SK-N-SH (cell line): ENCODE measurements at regions not wholly inside any gene's neighbourhood (a gene's known extent, or its start where the extent isn't known, plus 50 kb on each side); places are given as distances from the start of the nearest gene placed in this dataset.

Source experiments
- CTCF ChIA-PET: fragments of 300-600, 350-600 bp; formaldehyde crosslinking; extraction: SDS; loops from one replicate; lab custom pipeline; 2021; lab: Yijun Ruan, JAX
- POLR2A ChIA-PET: fragments of 350-600 bp; sonication (Branson Sonifier 250); formaldehyde crosslinking; extraction: SDS; loops from one replicate; lab custom pipeline; 2020; ENCODE audit warnings: antibody characterized with exemption, inconsistent platforms; lab: Yijun Ruan, JAX
- DNase-seq: peaks from one replicate; pipeline ENCODE4 v3.0.0; 2012
- H2AFZ ChIP-seq: fragments of 200-600 bp; sonication (generic); 2 replicates; pipeline ENCODE4 v1.8.1; 2016; ENCODE audit warnings: antibody characterized with exemption, mild to moderate bottlenecking, low read depth
- H3F3A ChIP-seq: fragments of 200-600 bp; sonication (generic); replicated peaks from 2 replicates; pipeline ENCODE3; 2016; ENCODE audit warnings: antibody characterized with exemption, mild to moderate bottlenecking; ENCODE audit not compliant: insufficient read depth
- H3K27ac ChIP-seq, 2 experiments: fragments of 200-500 bp in 1 of 2; fragments of 200-600 bp in 1 of 2; sonication (Bioruptor generic) in 1 of 2; sonication (generic), shearing (Covaris generic) in 1 of 2; 2 replicates each; pipeline versions ENCODE4 v1.5.1 to v1.6.1; 2014 to 2016; ENCODE audit warnings: low read depth in 2 of 2, inconsistent platforms in 1 of 2, low read length in 1 of 2, mild to moderate bottlenecking in 1 of 2, mixed read lengths in 1 of 2
- H3K27me3 ChIP-seq: fragments of 200-600 bp; sonication (generic), shearing (Covaris generic); 2 replicates; pipeline ENCODE4 v1.6.1; 2016; ENCODE audit warnings: mixed run types; ENCODE audit not compliant: insufficient read depth
- H3K36me3 ChIP-seq, 2 experiments: fragments of 200-500 bp in 1 of 2; fragments of 200-600 bp in 1 of 2; sonication (Bioruptor generic) in 1 of 2; sonication (generic) in 1 of 2; replicated peaks in 1 of 2; 2 replicates each; pipeline versions ENCODE3 to v1.5.1; 2014 to 2016; ENCODE audit warnings: low read length in 1 of 2, mild to moderate bottlenecking in 1 of 2; ENCODE audit not compliant: insufficient read depth in 2 of 2, control insufficient read depth in 1 of 2
- H3K4me1 ChIP-seq, 2 experiments: fragments of 200-500 bp in 1 of 2; fragments of 200-600 bp in 1 of 2; sonication (Bioruptor generic) in 1 of 2; sonication (generic), shearing (Covaris generic) in 1 of 2; 2 replicates each; pipeline versions ENCODE4 v1.5.1 to v1.6.1; 2014 to 2016; ENCODE audit warnings: low read depth in 1 of 2, low read length in 1 of 2, mixed run types in 1 of 2; ENCODE audit not compliant: insufficient read depth in 2 of 2, control insufficient read depth in 1 of 2
- H3K4me2 ChIP-seq: fragments of 200-600 bp; sonication (generic), shearing (Covaris generic); 2 replicates; pipeline ENCODE4 v1.6.1; 2017; ENCODE audit warnings: mixed run types
- H3K4me3 ChIP-seq, 2 experiments: fragments of 200-500 bp in 1 of 2; fragments of 200-600 bp in 1 of 2; sonication (Bioruptor generic) in 1 of 2; sonication (generic), shearing (Covaris generic) in 1 of 2; 2 replicates each; pipeline versions ENCODE4 v1.5.1 to v1.8.1; 2014 to 2016; ENCODE audit warnings: low read depth in 2 of 2, inconsistent platforms in 1 of 2, low read length in 1 of 2, mild to moderate bottlenecking in 1 of 2, mixed read lengths in 1 of 2, moderate library complexity in 1 of 2
- H3K79me2 ChIP-seq: fragments of 200-600 bp; sonication (generic); 2 replicates; pipeline ENCODE4 v1.8.1; 2017; ENCODE audit warnings: mild to moderate bottlenecking; ENCODE audit not compliant: insufficient read depth
- H3K9ac ChIP-seq: fragments of 200-600 bp; sonication (generic); 2 replicates; pipeline ENCODE4 v1.6.1; 2017; ENCODE audit warnings: mixed run types
- H3K9me2 ChIP-seq: fragments of 200-600 bp; sonication (generic); 2 replicates; pipeline ENCODE4 v1.6.1; 2017; ENCODE audit warnings: mixed run types
- H3K9me3 ChIP-seq: fragments of 200-600 bp; sonication (generic); 2 replicates; pipeline ENCODE4 v1.6.1; 2017; ENCODE audit warnings: mixed run types, mild to moderate bottlenecking, moderate library complexity
- H4K20me1 ChIP-seq: fragments of 200-600 bp; sonication (generic); 2 replicates; pipeline ENCODE4 v1.6.1; 2017; ENCODE audit warnings: mild to moderate bottlenecking, mixed run types; ENCODE audit not compliant: insufficient read depth
- CHD2 ChIP-seq: fragments of 150-350 bp; IDR thresholded peaks from 2 replicates; pipeline ENCODE4 v1.6.1; 2018; ENCODE audit warnings: low read length; ENCODE audit not compliant: partially characterized antibody
- EP300 ChIP-seq, 2 experiments: IDR thresholded peaks; 2 replicates each; pipeline versions ENCODE4 v1.4.0 to v1.6.1; 2012; ENCODE audit warnings: borderline replicate concordance in 1 of 2, low read depth in 1 of 2, low read length in 1 of 2
- EZH2phosphoT487 ChIP-seq: fragments of 200-600 bp; sonication (generic); IDR thresholded peaks from 2 replicates; pipeline ENCODE4 v1.6.1; 2017; ENCODE audit warnings: low read depth, mixed run types, mild to moderate bottlenecking, antibody characterized with exemption, moderate library complexity, borderline replicate concordance
- FOSL2 ChIP-seq: IDR thresholded peaks from 2 replicates; pipeline ENCODE4 v1.4.0; 2012; ENCODE audit warnings: low read depth, mild to moderate bottlenecking, moderate library complexity, borderline replicate concordance
- FOXJ3 ChIP-seq: sonication (generic); formaldehyde crosslinking; IDR thresholded peaks from 2 replicates; pipeline ENCODE4 v1.5.1; 2020; ENCODE audit warnings: mild to moderate bottlenecking, missing genetic modification reagents
- FOXM1 ChIP-seq: IDR thresholded peaks from 2 replicates; pipeline ENCODE4 v1.4.0; 2012; ENCODE audit warnings: low read depth, mild to moderate bottlenecking
- JUND ChIP-seq: IDR thresholded peaks from 2 replicates; pipeline ENCODE4 v1.4.0; 2012
- MEF2A ChIP-seq: IDR thresholded peaks from 2 replicates; pipeline ENCODE4 v1.4.0; 2012; ENCODE audit warnings: low read depth, borderline replicate concordance
- MXI1 ChIP-seq: IDR thresholded peaks from 2 replicates; pipeline ENCODE4 v1.6.1; 2012; ENCODE audit warnings: mild to moderate bottlenecking, low read depth, low read length, improper control_type of control experiment
- NFIC ChIP-seq: IDR thresholded peaks from 2 replicates; pipeline ENCODE4 v1.4.0; 2012; ENCODE audit warnings: borderline replicate concordance
- POLR2AphosphoS5 ChIP-seq: IDR thresholded peaks from 2 replicates; pipeline ENCODE4 v1.6.1; 2012; ENCODE audit warnings: low read depth, low read length
- RCOR1 ChIP-seq: fragments of 150-350 bp; IDR thresholded peaks from 2 replicates; pipeline ENCODE4 v1.6.1; 2017; ENCODE audit warnings: antibody characterized with exemption, low read length
- RFX5 ChIP-seq: IDR thresholded peaks from 2 replicates; pipeline ENCODE4 v1.6.1; 2012; ENCODE audit warnings: mild to moderate bottlenecking, improper control_type of control experiment, low read length
- RXRA ChIP-seq: IDR thresholded peaks from 2 replicates; pipeline ENCODE4 v1.4.0; 2012; ENCODE audit warnings: low read depth, mild to moderate bottlenecking, borderline replicate concordance
- TAF1 ChIP-seq: IDR thresholded peaks from 2 replicates; pipeline ENCODE4 v1.6.1; 2012; ENCODE audit warnings: low read depth, mild to moderate bottlenecking, low read length, moderate library complexity, borderline replicate concordance
- TEAD4 ChIP-seq: IDR thresholded peaks from 2 replicates; pipeline ENCODE4 v1.4.0; 2012; ENCODE audit warnings: mild to moderate bottlenecking, borderline replicate concordance; ENCODE audit not compliant: insufficient read depth
- USF1 ChIP-seq: IDR thresholded peaks from 2 replicates; pipeline ENCODE4 v1.4.0; 2012; ENCODE audit warnings: low read depth, borderline replicate concordance
- USF2 ChIP-seq: fragments of 150-350 bp; IDR thresholded peaks from 2 replicates; pipeline ENCODE4 v1.6.1; 2017; ENCODE audit warnings: antibody characterized with exemption, low read length, low read depth, borderline replicate concordance
- YY1 ChIP-seq: IDR thresholded peaks from 2 replicates; pipeline ENCODE4 v1.4.0; 2012; ENCODE audit warnings: low read depth, mild to moderate bottlenecking
- whole genome bisulfite sequencing: methylation state at CpG from one replicate; pipeline ENCODE4 v1.1.6; 2017; ENCODE audit warnings: low lambda C conversion rate; 5-methylcytosine and 5-hydroxymethylcytosine counted together
- TF ChIP-seq, protein P1 (sequence below): IDR thresholded peaks from 2 replicates; pipeline ENCODE4 v1.6.1; 2012; ENCODE audit warnings: mild to moderate bottlenecking, low read depth, low read length, moderate library complexity

DNA sequence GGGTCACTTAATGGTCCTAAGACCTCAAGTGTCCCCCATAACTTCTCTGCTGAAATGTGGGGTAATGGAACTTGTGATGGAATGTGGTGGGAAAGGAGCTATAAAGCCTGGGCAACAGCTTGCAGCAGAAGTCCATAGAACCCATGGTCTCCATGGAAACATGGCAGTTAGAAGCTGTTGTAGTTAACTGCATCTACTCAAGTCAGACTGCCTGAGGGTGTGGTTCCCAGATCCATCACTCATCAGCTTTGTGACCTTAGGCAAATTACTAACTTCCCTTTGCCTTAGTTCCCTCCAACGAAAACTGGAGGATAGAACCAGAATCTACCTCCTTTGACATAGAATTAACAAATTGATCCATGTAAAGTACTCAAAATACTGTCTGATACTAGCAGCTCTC is 113.0 kb downstream of the SPATA18 start:
- no peaks in the 10 kb centered on the region for H3K4me1 ChIP-seq
- TF ChIP-seq, protein P1, sequence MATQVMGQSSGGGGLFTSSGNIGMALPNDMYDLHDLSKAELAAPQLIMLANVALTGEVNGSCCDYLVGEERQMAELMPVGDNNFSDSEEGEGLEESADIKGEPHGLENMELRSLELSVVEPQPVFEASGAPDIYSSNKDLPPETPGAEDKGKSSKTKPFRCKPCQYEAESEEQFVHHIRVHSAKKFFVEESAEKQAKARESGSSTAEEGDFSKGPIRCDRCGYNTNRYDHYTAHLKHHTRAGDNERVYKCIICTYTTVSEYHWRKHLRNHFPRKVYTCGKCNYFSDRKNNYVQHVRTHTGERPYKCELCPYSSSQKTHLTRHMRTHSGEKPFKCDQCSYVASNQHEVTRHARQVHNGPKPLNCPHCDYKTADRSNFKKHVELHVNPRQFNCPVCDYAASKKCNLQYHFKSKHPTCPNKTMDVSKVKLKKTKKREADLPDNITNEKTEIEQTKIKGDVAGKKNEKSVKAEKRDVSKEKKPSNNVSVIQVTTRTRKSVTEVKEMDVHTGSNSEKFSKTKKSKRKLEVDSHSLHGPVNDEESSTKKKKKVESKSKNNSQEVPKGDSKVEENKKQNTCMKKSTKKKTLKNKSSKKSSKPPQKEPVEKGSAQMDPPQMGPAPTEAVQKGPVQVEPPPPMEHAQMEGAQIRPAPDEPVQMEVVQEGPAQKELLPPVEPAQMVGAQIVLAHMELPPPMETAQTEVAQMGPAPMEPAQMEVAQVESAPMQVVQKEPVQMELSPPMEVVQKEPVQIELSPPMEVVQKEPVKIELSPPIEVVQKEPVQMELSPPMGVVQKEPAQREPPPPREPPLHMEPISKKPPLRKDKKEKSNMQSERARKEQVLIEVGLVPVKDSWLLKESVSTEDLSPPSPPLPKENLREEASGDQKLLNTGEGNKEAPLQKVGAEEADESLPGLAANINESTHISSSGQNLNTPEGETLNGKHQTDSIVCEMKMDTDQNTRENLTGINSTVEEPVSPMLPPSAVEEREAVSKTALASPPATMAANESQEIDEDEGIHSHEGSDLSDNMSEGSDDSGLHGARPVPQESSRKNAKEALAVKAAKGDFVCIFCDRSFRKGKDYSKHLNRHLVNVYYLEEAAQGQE: no peak
- TF ChIP-seq FOXJ3: no peak
- no peak for TF ChIP-seq MXI1
- TF ChIP-seq RFX5: no peak
- TF ChIP-seq YY1: no peak
- TF ChIP-seq RCOR1: no peak
- no peak for TF ChIP-seq EZH2phosphoT487
- TF ChIP-seq RXRA: no peak
- no peak for TF ChIP-seq CHD2
- TF ChIP-seq MEF2A: no peak
- TF ChIP-seq TEAD4: no peak
- TF ChIP-seq POLR2AphosphoS5: no peak
- TF ChIP-seq FOXM1: no peak
- TF ChIP-seq USF2: no peak
- no peak for TF ChIP-seq NFIC
- TF ChIP-seq USF1: no peak
- no peak for TF ChIP-seq FOSL2
- no peak for TF ChIP-seq TAF1
- no peak for TF ChIP-seq EP300 (IDR thresholded peaks at IDR 0.05; ENCODE audit: borderline replicate concordance in 1 of 2, low read depth in 1 of 2, low read length in 1 of 2)
- TF ChIP-seq JUND: no peak
- POLR2A ChIA-PET: no interaction called here
- no peak overlapping the region for H3K9ac ChIP-seq
- H4K20me1 ChIP-seq: no peaks in the 10 kb centered on the region
- H3K27me3 ChIP-seq: no peaks in the 10 kb centered on the region
- no peaks in the 10 kb centered on the region for H3K79me2 ChIP-seq
- H3K9me2 ChIP-seq: no peaks in the 10 kb centered on the region
- H3K4me3 ChIP-seq: no peak overlapping the region
- H3F3A ChIP-seq: no peaks in the 10 kb centered on the region
- H3K27ac ChIP-seq: no peak overlapping the region
- no peaks in the 10 kb centered on the region for H3K36me3 ChIP-seq
- H2AFZ ChIP-seq: no peak overlapping the region
- CTCF ChIA-PET: no interaction called here
- no peak overlapping the region for H3K4me2 ChIP-seq
- DNase-seq: no peak
- WGBS: 0% methylated on average over 1 of the region's 1 CpG
- H3K9me3 ChIP-seq: no peaks in the 10 kb centered on the region
